MM.1S (cell line): ENCODE measurements at regions not wholly inside any gene's neighbourhood (a gene's known extent, or its start where the extent isn't known, plus 50 kb on each side); places are given as distances from the start of the nearest gene placed in this dataset.
A peak's percentile ranks its signal among the peaks of the same experiment; 100 is the strongest.

Source experiments
- EZH2 ChIP-seq: fragments of 300-600 bp; sonication (generic); optimal IDR thresholded peaks from 2 replicates; pipeline ENCODE3; 2017; ENCODE audit warnings: low read depth, mild to moderate bottlenecking, antibody characterized with exemption, low read length, mixed read lengths
- EZH2phosphoT487 ChIP-seq: fragments of 300-600 bp; sonication (generic); IDR thresholded peaks from 2 replicates; pipeline ENCODE4 v1.6.1; 2018; ENCODE audit warnings: antibody characterized with exemption, low read length
- TF ChIP-seq, protein P1 (sequence below): fragments of 300-600 bp; sonication (generic); IDR thresholded peaks from 2 replicates; pipeline ENCODE4 v1.5.1; 2016; ENCODE audit warnings: antibody characterized with exemption, low read length, mixed read lengths

GRCh38 chr16:55035029-55035428, 104.4 kb downstream of the IRX5 start:
- TF ChIP-seq EZH2phosphoT487 (no peak), EZH2 (no peak)
- TF ChIP-seq, protein P1, sequence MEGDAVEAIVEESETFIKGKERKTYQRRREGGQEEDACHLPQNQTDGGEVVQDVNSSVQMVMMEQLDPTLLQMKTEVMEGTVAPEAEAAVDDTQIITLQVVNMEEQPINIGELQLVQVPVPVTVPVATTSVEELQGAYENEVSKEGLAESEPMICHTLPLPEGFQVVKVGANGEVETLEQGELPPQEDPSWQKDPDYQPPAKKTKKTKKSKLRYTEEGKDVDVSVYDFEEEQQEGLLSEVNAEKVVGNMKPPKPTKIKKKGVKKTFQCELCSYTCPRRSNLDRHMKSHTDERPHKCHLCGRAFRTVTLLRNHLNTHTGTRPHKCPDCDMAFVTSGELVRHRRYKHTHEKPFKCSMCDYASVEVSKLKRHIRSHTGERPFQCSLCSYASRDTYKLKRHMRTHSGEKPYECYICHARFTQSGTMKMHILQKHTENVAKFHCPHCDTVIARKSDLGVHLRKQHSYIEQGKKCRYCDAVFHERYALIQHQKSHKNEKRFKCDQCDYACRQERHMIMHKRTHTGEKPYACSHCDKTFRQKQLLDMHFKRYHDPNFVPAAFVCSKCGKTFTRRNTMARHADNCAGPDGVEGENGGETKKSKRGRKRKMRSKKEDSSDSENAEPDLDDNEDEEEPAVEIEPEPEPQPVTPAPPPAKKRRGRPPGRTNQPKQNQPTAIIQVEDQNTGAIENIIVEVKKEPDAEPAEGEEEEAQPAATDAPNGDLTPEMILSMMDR, result peak; percentile 22
